ENCODE measurements at regions not wholly inside any gene's neighbourhood (a gene's known extent, or its start where the extent isn't known, plus 50 kb on each side); places are given as distances from the start of the nearest gene placed in this dataset.

- TF ChIP-seq EZH2 (IDR thresholded peaks at IDR 0.05; ENCODE audit: insufficient read depth, poor library complexity, severe bottlenecking) (no peak), EZH2phosphoT487 (IDR thresholded peaks at IDR 0.05; ENCODE audit: insufficient read depth, low read depth) (no peak)
Observed at GRCh38 chr12:18932715-18933114, 194.8 kb downstream of the CAPZA3 start.
